ENCODE measurements at regions not wholly inside any gene's neighbourhood (a gene's known extent, or its start where the extent isn't known, plus 50 kb on each side); places are given as distances from the start of the nearest gene placed in this dataset.

DNA sequence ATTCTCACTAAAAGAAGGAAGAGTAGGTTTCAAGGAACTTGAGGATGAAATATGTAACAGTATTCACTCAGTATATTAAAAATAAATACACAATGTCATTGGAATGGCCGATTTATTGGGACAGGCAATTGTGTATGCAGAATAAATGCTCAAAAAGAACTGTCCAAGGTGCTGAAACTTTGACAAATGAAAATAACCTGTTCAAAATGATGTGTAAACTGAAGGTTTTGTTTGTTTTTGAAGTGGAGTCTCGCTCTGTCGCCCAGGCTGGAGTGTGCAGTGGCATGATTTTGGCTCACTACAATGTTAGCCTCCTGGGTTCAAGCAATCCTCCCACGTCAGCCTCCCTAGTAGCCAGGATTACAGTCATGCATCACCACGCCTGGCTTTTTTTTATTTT lies 318.7 kb upstream of the RBFOX1 start:
- H3K27ac ChIP-seq (ENCODE audit: low read length) = no peak overlapping the region
- H3K27me3 ChIP-seq (ENCODE audit: low read length) = no peaks in the 10 kb centered on the region
- CTCF ChIA-PET = no interaction called here
- H3K36me3 ChIP-seq (ENCODE audit: low read depth, low read length) = no peaks in the 10 kb centered on the region
- H3F3A ChIP-seq (ENCODE audit: low read length, unreplicated experiment) = no peaks in the 10 kb centered on the region
- H3K79me2 ChIP-seq (ENCODE audit: low read length) = no peaks in the 10 kb centered on the region
- H3K9me3 ChIP-seq (ENCODE audit: low read length) = no peaks in the 10 kb centered on the region
- H4K20me1 ChIP-seq (ENCODE audit: low read length) = no peaks in the 10 kb centered on the region
- ATAC-seq = no peak
- no peak overlapping the region for H3K9ac ChIP-seq (ENCODE audit: low read length)
- peak; percentile 5 for DNase-seq
- POLR2A ChIA-PET (ENCODE audit: unreplicated experiment) = no interaction called here
- intact Hi-C loops (cut with micrococcal nuclease) = no loop called here
- H3K4me1 ChIP-seq (ENCODE audit: insufficient read depth, low read length) = no peaks in the 10 kb centered on the region
- H3K4me3 ChIP-seq (ENCODE audit: low read length) = no peak overlapping the region
- no TSS peak for BruUV-seq (replicated peaks)
- H3K4me2 ChIP-seq (ENCODE audit: low read length) = no peak overlapping the region
- H2AFZ ChIP-seq (ENCODE audit: low read length) = no peak overlapping the region
- H3K9me2 ChIP-seq (replicated peaks; ENCODE audit: low read length) = no peaks in the 10 kb centered on the region
- TF ChIP-seq, protein P1, sequence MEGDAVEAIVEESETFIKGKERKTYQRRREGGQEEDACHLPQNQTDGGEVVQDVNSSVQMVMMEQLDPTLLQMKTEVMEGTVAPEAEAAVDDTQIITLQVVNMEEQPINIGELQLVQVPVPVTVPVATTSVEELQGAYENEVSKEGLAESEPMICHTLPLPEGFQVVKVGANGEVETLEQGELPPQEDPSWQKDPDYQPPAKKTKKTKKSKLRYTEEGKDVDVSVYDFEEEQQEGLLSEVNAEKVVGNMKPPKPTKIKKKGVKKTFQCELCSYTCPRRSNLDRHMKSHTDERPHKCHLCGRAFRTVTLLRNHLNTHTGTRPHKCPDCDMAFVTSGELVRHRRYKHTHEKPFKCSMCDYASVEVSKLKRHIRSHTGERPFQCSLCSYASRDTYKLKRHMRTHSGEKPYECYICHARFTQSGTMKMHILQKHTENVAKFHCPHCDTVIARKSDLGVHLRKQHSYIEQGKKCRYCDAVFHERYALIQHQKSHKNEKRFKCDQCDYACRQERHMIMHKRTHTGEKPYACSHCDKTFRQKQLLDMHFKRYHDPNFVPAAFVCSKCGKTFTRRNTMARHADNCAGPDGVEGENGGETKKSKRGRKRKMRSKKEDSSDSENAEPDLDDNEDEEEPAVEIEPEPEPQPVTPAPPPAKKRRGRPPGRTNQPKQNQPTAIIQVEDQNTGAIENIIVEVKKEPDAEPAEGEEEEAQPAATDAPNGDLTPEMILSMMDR (conservative IDR thresholded peaks at IDR 0.05; ENCODE audit: low read depth, low read length) = no peak
- no peak for TF ChIP-seq EZH2phosphoT487 (IDR thresholded peaks at IDR 0.05; ENCODE audit: borderline replicate concordance, low read length)
- TF ChIP-seq EZH2 (IDR thresholded peaks at IDR 0.05; ENCODE audit: low read length, unreplicated experiment) = no peak

DNA sequence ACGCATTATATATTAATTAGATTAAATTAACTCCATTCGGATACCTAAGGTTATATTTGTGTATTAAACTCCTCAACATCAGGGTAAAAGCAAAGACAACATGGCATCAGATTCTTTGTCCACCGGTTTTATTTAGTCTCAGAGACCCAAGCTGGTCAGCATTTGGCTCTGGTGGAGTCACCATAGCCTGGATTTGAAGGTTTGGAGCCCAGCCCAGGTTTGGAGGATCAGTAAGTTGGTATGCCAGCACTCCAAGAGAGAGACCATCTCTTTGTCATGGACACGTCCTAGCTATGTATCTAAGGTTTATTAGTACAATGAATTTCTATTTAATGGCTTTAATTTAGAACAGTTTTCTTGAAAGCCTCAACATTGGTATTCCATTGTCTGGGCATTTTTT lies 328.4 kb upstream of the RBFOX1 start:
- ATAC-seq = no peak
- intact Hi-C loops (cut with micrococcal nuclease) = no loop called here
- ChIA-PET POLR2A (ENCODE audit: unreplicated experiment) (no interaction called here), CTCF (no interaction called here)
- no peaks in the 10 kb centered on the region for H3K79me2 ChIP-seq (ENCODE audit: low read length)
- no peaks in the 10 kb centered on the region for H3K36me3 ChIP-seq (ENCODE audit: low read depth, low read length)
- BruUV-seq (replicated peaks) = no TSS peak
- DNase-seq = no peak
- H3K4me3 ChIP-seq (ENCODE audit: low read length) = no peak overlapping the region
- H3K27me3 ChIP-seq (ENCODE audit: low read length) = no peaks in the 10 kb centered on the region
- no peak overlapping the region for H2AFZ ChIP-seq (ENCODE audit: low read length)
- TF ChIP-seq EZH2 (IDR thresholded peaks at IDR 0.05; ENCODE audit: low read length, unreplicated experiment) = no peak
- no peak for TF ChIP-seq EZH2phosphoT487 (IDR thresholded peaks at IDR 0.05; ENCODE audit: borderline replicate concordance, low read length)
- TF ChIP-seq, protein P1 (conservative IDR thresholded peaks at IDR 0.05; ENCODE audit: low read depth, low read length) = no peak
- H3K4me1 ChIP-seq (ENCODE audit: insufficient read depth, low read length) = no peaks in the 10 kb centered on the region
- H3K27ac ChIP-seq (ENCODE audit: low read length) = no peak overlapping the region
- no peaks in the 10 kb centered on the region for H3F3A ChIP-seq (ENCODE audit: low read length, unreplicated experiment)
- no peaks in the 10 kb centered on the region for H3K9me3 ChIP-seq (ENCODE audit: low read length)
- H3K4me2 ChIP-seq (ENCODE audit: low read length) = no peak overlapping the region
- H4K20me1 ChIP-seq (ENCODE audit: low read length) = no peaks in the 10 kb centered on the region
- no peaks in the 10 kb centered on the region for H3K9me2 ChIP-seq (replicated peaks; ENCODE audit: low read length)
- no peak overlapping the region for H3K9ac ChIP-seq (ENCODE audit: low read length)

GRCh38 chr16:6993544-6993943 lies 339.1 kb upstream of the RBFOX1 start:
- no TSS peak for BruUV-seq (replicated peaks)
- no peak overlapping the region for H3K27ac ChIP-seq (ENCODE audit: low read length)
- H3K27me3 ChIP-seq (ENCODE audit: low read length) = no peaks in the 10 kb centered on the region
- ATAC-seq = no peak
- no peaks in the 10 kb centered on the region for H4K20me1 ChIP-seq (ENCODE audit: low read length)
- CTCF ChIA-PET = no interaction called here
- no peaks in the 10 kb centered on the region for H3K9me3 ChIP-seq (ENCODE audit: low read length)
- no peaks in the 10 kb centered on the region for H3K36me3 ChIP-seq (ENCODE audit: low read depth, low read length)
- H3F3A ChIP-seq (ENCODE audit: low read length, unreplicated experiment) = no peaks in the 10 kb centered on the region
- no peak overlapping the region for H3K4me3 ChIP-seq (ENCODE audit: low read length)
- H3K4me2 ChIP-seq (ENCODE audit: low read length) = no peak overlapping the region
- no peaks in the 10 kb centered on the region for H3K9me2 ChIP-seq (replicated peaks; ENCODE audit: low read length)
- H3K79me2 ChIP-seq (ENCODE audit: low read length) = no peaks in the 10 kb centered on the region
- POLR2A ChIA-PET (ENCODE audit: unreplicated experiment) = no interaction called here
- DNase-seq = no peak
- no peak overlapping the region for H2AFZ ChIP-seq (ENCODE audit: low read length)
- intact Hi-C loops (cut with micrococcal nuclease) = no loop called here
- no peaks in the 10 kb centered on the region for H3K4me1 ChIP-seq (ENCODE audit: insufficient read depth, low read length)
- H3K9ac ChIP-seq (ENCODE audit: low read length) = no peak overlapping the region
- TF ChIP-seq EZH2phosphoT487 (IDR thresholded peaks at IDR 0.05; ENCODE audit: borderline replicate concordance, low read length) (no peak), EZH2 (IDR thresholded peaks at IDR 0.05; ENCODE audit: low read length, unreplicated experiment) (no peak)
- TF ChIP-seq, protein P1 (conservative IDR thresholded peaks at IDR 0.05; ENCODE audit: low read depth, low read length) = no peak
